SU-DHL-6 (cell line): ENCODE measurements at regions not wholly inside any gene's neighbourhood (a gene's known extent, or its start where the extent isn't known, plus 50 kb on each side); places are given as distances from the start of the nearest gene placed in this dataset.

Source experiments
- EZH2phosphoT487 ChIP-seq: fragments of 200-600 bp; sonication (generic), shearing (Covaris generic); conservative IDR thresholded peaks from 2 replicates; pipeline ENCODE4 v1.6.1; 2018; ENCODE audit warnings: mild to moderate bottlenecking, antibody characterized with exemption, low read length, moderate library complexity, mixed read lengths
- TF ChIP-seq, protein P1 (sequence below): fragments of 200-600 bp; sonication (generic); IDR thresholded peaks from one replicate; pipeline ENCODE4 v1.5.1; 2017; ENCODE audit warnings: antibody characterized with exemption, mild to moderate bottlenecking, low read length, moderate library complexity; ENCODE audit not compliant: insufficient read depth, poor library complexity, severe bottlenecking

DNA sequence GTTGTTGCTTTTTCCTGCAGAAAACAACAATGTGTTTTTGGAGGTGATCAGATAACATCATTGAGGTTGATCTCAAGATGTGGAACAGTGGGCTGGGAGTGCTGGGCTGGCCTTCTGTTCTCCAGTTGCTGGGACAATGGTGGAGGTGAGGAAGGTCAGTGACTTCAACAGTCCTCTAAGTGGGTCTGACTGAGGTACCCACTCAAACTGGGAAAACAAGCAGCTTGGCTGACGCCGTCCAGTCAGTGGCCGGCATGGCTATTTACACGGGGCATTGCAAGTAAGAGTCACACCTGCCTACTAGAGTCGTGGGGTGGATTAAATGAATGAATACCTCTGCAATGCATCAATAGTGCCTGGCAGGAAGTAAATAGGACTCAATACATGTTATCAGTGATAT is 386.7 kb upstream of the ZFHX3 start:
- TF ChIP-seq, protein P1, sequence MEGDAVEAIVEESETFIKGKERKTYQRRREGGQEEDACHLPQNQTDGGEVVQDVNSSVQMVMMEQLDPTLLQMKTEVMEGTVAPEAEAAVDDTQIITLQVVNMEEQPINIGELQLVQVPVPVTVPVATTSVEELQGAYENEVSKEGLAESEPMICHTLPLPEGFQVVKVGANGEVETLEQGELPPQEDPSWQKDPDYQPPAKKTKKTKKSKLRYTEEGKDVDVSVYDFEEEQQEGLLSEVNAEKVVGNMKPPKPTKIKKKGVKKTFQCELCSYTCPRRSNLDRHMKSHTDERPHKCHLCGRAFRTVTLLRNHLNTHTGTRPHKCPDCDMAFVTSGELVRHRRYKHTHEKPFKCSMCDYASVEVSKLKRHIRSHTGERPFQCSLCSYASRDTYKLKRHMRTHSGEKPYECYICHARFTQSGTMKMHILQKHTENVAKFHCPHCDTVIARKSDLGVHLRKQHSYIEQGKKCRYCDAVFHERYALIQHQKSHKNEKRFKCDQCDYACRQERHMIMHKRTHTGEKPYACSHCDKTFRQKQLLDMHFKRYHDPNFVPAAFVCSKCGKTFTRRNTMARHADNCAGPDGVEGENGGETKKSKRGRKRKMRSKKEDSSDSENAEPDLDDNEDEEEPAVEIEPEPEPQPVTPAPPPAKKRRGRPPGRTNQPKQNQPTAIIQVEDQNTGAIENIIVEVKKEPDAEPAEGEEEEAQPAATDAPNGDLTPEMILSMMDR, result no peak
- TF ChIP-seq EZH2phosphoT487, result no peak
